HCT116 (cell line): ENCODE measurements at regions not wholly inside any gene's neighbourhood (a gene's known extent, or its start where the extent isn't known, plus 50 kb on each side); places are given as distances from the start of the nearest gene placed in this dataset.

Experiments
- ATAC-seq: fragments of 200-7000 bp; cut with Tn5 transposase; 2 replicates; pipeline ENCODE4 v1.9.1; 2020; ENCODE audit warnings: mild to moderate bottlenecking, moderate library complexity
- BruUV-seq: library from RNA; stranded (reverse); fragments of 400-500 nt; replicated peaks from 2 replicates; lab custom pipeline; 2021; lab: Mats Ljungman, UMichigan
- CTCF ChIA-PET: fragments of 300-600 bp; sonication (Branson Sonifier 250); formaldehyde crosslinking; loops from one replicate; lab custom pipeline; 2021; ENCODE audit warnings: antibody characterized with exemption; lab: Charles Lee
- POLR2A ChIA-PET: fragments of 300-600, 350-600 bp; sonication (Branson Sonifier 250); formaldehyde crosslinking; loops from one replicate; lab custom pipeline; 2021; ENCODE audit warnings: antibody characterized with exemption; lab: Charles Lee
- RAD21 ChIA-PET, 2 experiments: fragments of 300-600 bp; sonication (Branson Sonifier 250); formaldehyde crosslinking; loops; one replicate each; lab custom pipeline; 2023; ENCODE audit warnings: low total read pairs in 2 of 2; ENCODE audit not compliant: uncharacterized antibody in 2 of 2, unreplicated experiment in 2 of 2, low non-redundant PET in 1 of 2; lab: Charles Lee
- DNase-seq: peaks from one replicate; pipeline ENCODE4 v3.0.0-alpha.2; 2010; ENCODE audit warnings: low read depth, low spot score
- H2AFZ ChIP-seq: fragments of 200-600 bp; shearing (Covaris generic), sonication (generic); 2 replicates; pipeline ENCODE4 v1.6.1; 2017; ENCODE audit warnings: low read depth, mixed run types, mixed read lengths, antibody characterized with exemption, low read length; ENCODE audit not compliant: poor library complexity, severe bottlenecking
- H3K27ac ChIP-seq: 2 replicates; pipeline ENCODE4 v1.5.1; 2012; ENCODE audit warnings: low read depth, low read length
- H3K27me3 ChIP-seq: fragments of 200-600 bp; sonication (generic); 2 replicates; pipeline ENCODE4 v1.6.1; 2016; ENCODE audit warnings: mixed run types, low read length, mixed read lengths; ENCODE audit not compliant: insufficient read depth
- H3K36me3 ChIP-seq, 2 experiments: fragments of 200-500 bp in 1 of 2; fragments of 200-600 bp in 1 of 2; sonication (Bioruptor generic) in 1 of 2; sonication (generic) in 1 of 2; 2 replicates each; pipeline versions ENCODE4 v1.5.1 to v1.6.1; 2014 to 2016; ENCODE audit warnings: low read length in 2 of 2, inconsistent platforms in 1 of 2, mixed read lengths in 1 of 2, mixed run types in 1 of 2; ENCODE audit not compliant: insufficient read depth in 2 of 2, control insufficient read depth in 1 of 2
- H3K4me1 ChIP-seq, 2 experiments: fragments of 200-600 bp in 1 of 2; sonication (generic) in 1 of 2; 2 replicates each; pipeline versions ENCODE4 v1.5.1 to v1.6.1; 2012 to 2017; ENCODE audit warnings: low read length in 2 of 2, inconsistent platforms in 1 of 2, mild to moderate bottlenecking in 1 of 2, mixed read lengths in 1 of 2, mixed run types in 1 of 2, moderate library complexity in 1 of 2; ENCODE audit not compliant: insufficient read depth in 2 of 2, control insufficient read depth in 1 of 2
- H3K4me2 ChIP-seq: fragments of 200-600 bp; sonication (generic); 2 replicates; pipeline ENCODE4 v1.6.1; 2017; ENCODE audit warnings: mixed run types, low read length, mixed read lengths
- H3K4me3 ChIP-seq, 2 experiments: fragments of 200-600 bp in 1 of 2; sonication (generic) in 1 of 2; replicated peaks in 1 of 2; 2 replicates each; pipeline ENCODE4 v1.5.1; 2011 to 2016; ENCODE audit warnings: low read length in 2 of 2, control low read depth in 1 of 2, low read depth in 1 of 2, mild to moderate bottlenecking in 1 of 2, mixed read lengths in 1 of 2, mixed run types in 1 of 2
- H3K79me2 ChIP-seq: fragments of 200-600 bp; sonication (generic); 2 replicates; pipeline ENCODE4 v1.6.1; 2017; ENCODE audit warnings: mild to moderate bottlenecking, mixed run types, low read length, moderate library complexity, mixed read lengths; ENCODE audit not compliant: insufficient read depth
- H3K9ac ChIP-seq: fragments of 200-600 bp; sonication (generic); 2 replicates; pipeline ENCODE4 v1.6.1; 2016; ENCODE audit warnings: low read length, mixed read lengths
- H3K9me2 ChIP-seq: fragments of 200-600 bp; sonication (generic), shearing (Covaris generic); 2 replicates; pipeline ENCODE4 v1.6.1; 2017; ENCODE audit warnings: mixed run types, mild to moderate bottlenecking, moderate library complexity; ENCODE audit not compliant: insufficient read depth
- H3K9me3 ChIP-seq, 2 experiments: fragments of 200-500 bp in 1 of 2; fragments of 200-600 bp in 1 of 2; sonication (Bioruptor generic) in 1 of 2; sonication (generic) in 1 of 2; 2 replicates each; pipeline ENCODE4 v1.6.1; 2014 to 2017; ENCODE audit warnings: low read length in 2 of 2, mixed read lengths in 2 of 2, inconsistent platforms in 1 of 2, low read depth in 1 of 2, mild to moderate bottlenecking in 1 of 2, mixed run types in 1 of 2, moderate library complexity in 1 of 2; ENCODE audit not compliant: control insufficient read depth in 1 of 2, insufficient read depth in 1 of 2
- H4K20me1 ChIP-seq: fragments of 200-600 bp; sonication (generic), shearing (Covaris generic); 2 replicates; pipeline ENCODE4 v1.6.1; 2017; ENCODE audit warnings: mixed run types, mild to moderate bottlenecking, moderate library complexity; ENCODE audit not compliant: insufficient read depth
- EGR1 ChIP-seq: IDR thresholded peaks from 2 replicates; pipeline ENCODE4 v1.6.1; 2012; ENCODE audit warnings: low read depth
- POLR2A ChIP-seq: IDR thresholded peaks from 2 replicates; pipeline ENCODE4 v1.7.0; 2011; ENCODE audit warnings: borderline replicate concordance; ENCODE audit not compliant: insufficient read depth, insufficient read length; ENCODE audit errors: extremely low read depth
- POLR2AphosphoS5 ChIP-seq: IDR thresholded peaks from 2 replicates; pipeline ENCODE4 v1.6.1; 2011; ENCODE audit warnings: mild to moderate bottlenecking, low read depth, low read length, moderate library complexity
- SIN3A ChIP-seq: IDR thresholded peaks from 2 replicates; pipeline ENCODE4 v1.6.1; 2012; ENCODE audit warnings: low read depth
- intact Hi-C: fragments of 100-400 bp; cut with micrococcal nuclease; formaldehyde crosslinking; loops from 2 replicates; pipeline ENCODE4 v1.10.0; 2022
- TF ChIP-seq, protein P1 (sequence below), 3 experiments: fragments of 200-600 bp in 1 of 3; sonication (generic) in 1 of 3; IDR thresholded peaks in 2 of 3; conservative IDR thresholded peaks in 1 of 3; 2 replicates each; pipeline ENCODE4 v1.5.1; 2012 to 2017; ENCODE audit warnings: low read depth in 2 of 3, low read length in 2 of 3, antibody characterized with exemption in 1 of 3, borderline replicate concordance in 1 of 3, control low read depth in 1 of 3, mild to moderate bottlenecking in 1 of 3, mixed read lengths in 1 of 3, mixed run types in 1 of 3, moderate library complexity in 1 of 3; ENCODE audit not compliant: insufficient read depth in 1 of 3
- TF ChIP-seq, protein P2 (sequence below): IDR thresholded peaks from 2 replicates; pipeline ENCODE4 v1.6.1; 2012

DNA sequence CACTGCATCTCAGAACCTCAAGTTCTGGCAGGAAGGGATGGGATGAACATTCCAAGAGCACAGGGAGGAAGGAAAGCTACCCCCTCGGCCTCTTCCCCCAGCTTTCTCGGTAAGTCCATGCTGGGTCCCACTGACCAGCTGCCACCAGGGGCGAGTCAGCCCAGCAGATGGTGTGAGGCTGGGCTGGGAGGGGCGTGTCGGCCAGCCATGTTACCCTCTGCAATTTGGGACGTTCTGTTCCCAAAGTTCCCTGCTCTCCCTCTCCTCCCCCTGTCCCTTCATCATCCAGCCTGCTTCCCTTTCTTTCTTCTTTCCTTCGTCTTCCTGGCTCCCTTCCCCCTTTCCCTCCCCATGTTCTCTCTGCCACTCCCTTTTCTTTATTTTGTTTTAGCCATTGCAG lies 74.3 kb upstream of the TNP1 start:
- ChIA-PET RAD21 (no interaction called here), CTCF (no interaction called here), POLR2A (no interaction called here)
- BruUV-seq = no TSS peak
- H3K4me3 ChIP-seq = no peak overlapping the region
- TF ChIP-seq SIN3A (no peak), POLR2A (no peak), EGR1 (no peak), POLR2AphosphoS5 (no peak)
- TF ChIP-seq, protein P1, sequence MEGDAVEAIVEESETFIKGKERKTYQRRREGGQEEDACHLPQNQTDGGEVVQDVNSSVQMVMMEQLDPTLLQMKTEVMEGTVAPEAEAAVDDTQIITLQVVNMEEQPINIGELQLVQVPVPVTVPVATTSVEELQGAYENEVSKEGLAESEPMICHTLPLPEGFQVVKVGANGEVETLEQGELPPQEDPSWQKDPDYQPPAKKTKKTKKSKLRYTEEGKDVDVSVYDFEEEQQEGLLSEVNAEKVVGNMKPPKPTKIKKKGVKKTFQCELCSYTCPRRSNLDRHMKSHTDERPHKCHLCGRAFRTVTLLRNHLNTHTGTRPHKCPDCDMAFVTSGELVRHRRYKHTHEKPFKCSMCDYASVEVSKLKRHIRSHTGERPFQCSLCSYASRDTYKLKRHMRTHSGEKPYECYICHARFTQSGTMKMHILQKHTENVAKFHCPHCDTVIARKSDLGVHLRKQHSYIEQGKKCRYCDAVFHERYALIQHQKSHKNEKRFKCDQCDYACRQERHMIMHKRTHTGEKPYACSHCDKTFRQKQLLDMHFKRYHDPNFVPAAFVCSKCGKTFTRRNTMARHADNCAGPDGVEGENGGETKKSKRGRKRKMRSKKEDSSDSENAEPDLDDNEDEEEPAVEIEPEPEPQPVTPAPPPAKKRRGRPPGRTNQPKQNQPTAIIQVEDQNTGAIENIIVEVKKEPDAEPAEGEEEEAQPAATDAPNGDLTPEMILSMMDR (IDR thresholded peaks at IDR 0.05 in 2 of 3, conservative IDR thresholded peaks at IDR 0.05 in 1 of 3; ENCODE audit: borderline replicate concordance in 1 of 3, insufficient read depth in 1 of 3, low read depth in 2 of 3, low read length in 2 of 3) = no peak
- H3K9me2 ChIP-seq = no peaks in the 10 kb centered on the region
- ATAC-seq (0 out of 2 replicates have a peak, but pooled peaks have one; percentile 34), DNase-seq (no peak)
- no peak overlapping the region for H2AFZ ChIP-seq
- H3K27ac ChIP-seq = no peak overlapping the region
- H3K4me2 ChIP-seq = no peak overlapping the region
- H3K27me3 ChIP-seq = peaks cover 24% of the 10 kb centered on the region
- H3K9me3 ChIP-seq = no peaks in the 10 kb centered on the region
- no peaks in the 10 kb centered on the region for H3K79me2 ChIP-seq
- no peak overlapping the region for H3K9ac ChIP-seq
- no peaks in the 10 kb centered on the region for H4K20me1 ChIP-seq
- intact Hi-C loops = no loop called here
- H3K36me3 ChIP-seq = no peaks in the 10 kb centered on the region
- H3K4me1 ChIP-seq = no peaks in the 10 kb centered on the region

DNA sequence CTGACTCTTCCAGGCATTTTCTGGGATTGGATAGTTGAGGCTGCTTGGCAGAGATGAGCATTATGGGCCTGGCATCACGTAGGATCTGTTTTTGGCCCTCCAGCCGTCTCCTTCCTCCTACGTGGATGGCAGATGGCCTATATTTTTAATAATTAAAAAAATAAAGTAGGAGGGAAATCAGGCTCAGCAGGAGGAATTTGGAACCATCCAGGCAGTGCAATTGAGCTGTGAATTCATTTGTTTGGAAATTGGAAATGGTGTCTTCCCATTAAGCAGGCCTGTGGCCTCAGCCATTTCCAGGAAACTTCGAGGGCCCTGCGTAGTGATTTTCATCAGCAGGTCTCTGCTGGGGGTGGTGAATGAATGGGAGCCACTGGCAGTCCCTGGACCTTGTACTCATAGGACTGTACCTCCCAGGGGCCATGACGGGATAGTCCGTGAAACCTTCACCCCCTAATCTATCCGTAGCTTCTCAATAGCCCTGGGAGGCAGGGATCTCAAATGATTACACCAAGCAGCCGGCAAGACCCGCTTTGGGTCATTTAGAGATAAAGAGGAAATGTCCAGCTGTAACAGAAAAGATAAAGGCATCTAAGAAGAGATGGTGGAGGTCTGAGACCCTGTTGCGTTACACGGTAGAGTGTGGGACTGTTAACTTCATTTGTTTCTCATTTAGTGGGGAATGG lies 73.1 kb upstream of the TNP1 start:
- BruUV-seq = no TSS peak
- no peaks in the 10 kb centered on the region for H3K9me2 ChIP-seq
- H3K4me3 ChIP-seq = no peak overlapping the region
- H3K36me3 ChIP-seq = no peaks in the 10 kb centered on the region
- TF ChIP-seq, protein P2, sequence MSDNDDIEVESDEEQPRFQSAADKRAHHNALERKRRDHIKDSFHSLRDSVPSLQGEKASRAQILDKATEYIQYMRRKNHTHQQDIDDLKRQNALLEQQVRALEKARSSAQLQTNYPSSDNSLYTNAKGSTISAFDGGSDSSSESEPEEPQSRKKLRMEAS = no peak
- TF ChIP-seq, all 23 proteins: peak for 0
- ChIA-PET POLR2A (no interaction called here), RAD21 (no interaction called here), CTCF (no interaction called here)
- Histone ChIP-seq H3K4me2 (no peak overlapping the region), H3K9me3 (no peaks in the 10 kb centered on the region), H3K4me1 (no peaks in the 10 kb centered on the region), H3K79me2 (no peaks in the 10 kb centered on the region), H3K9ac (no peak overlapping the region), H3K27ac (no peak overlapping the region), H3K27me3 (peaks cover 15% of the 10 kb centered on the region), H2AFZ (no peak overlapping the region), H4K20me1 (no peaks in the 10 kb centered on the region)
- intact Hi-C loops = no loop called here
- DNase-seq = no peak
- no peak for ATAC-seq
